ENCODE measurements at regions not wholly inside any gene's neighbourhood (a gene's known extent, or its start where the extent isn't known, plus 50 kb on each side); places are given as distances from the start of the nearest gene placed in this dataset.
"Not testable (repeated sequence)": the region's sequence is repeated elsewhere in the genome, so short reads cannot be mapped to it uniquely, and the experiment has no call there.

DNA sequence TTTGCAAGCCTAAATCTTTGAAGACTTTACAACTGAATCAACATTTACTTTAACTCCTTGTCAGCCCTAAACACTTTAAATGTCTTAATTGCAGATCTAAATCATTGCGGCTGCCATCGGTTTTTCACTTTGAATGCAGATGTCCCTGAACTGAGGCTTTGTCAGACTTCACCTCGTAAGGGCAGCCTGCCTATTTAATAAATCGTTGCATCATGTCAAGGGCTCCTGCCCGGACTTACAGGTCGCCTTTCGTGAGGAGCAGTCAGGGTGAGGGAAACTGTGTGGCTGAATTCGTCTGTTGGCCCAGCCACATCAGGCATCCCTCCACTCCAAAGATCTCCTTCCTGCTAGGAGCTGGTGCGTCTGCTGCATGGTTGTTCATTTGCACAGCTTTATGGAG, 368.2 kb upstream of the NPVF start:
- no peak for DNase-seq (ENCODE audit: low spot score)

DNA sequence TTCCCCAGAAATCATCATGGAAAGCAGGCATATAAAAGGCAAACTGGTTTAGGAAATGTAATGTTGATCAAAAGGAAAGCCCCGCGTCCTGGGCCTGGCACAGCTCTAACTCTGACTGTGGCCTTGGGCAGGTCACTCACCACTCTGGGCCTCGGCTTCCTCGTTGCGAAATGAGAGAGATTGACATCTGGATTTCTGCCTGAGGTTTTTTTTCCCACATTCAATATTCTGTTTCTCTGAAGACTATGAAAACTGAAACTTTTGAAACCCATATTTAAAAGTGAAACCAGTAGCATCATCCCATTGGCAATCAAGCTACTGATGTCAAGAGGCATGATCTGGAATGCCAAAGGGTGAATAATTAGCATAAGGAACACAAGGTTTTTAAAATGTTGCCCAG, 369.7 kb upstream of the NPVF start:
- DNase-seq (ENCODE audit: low spot score) = no peak

DNA sequence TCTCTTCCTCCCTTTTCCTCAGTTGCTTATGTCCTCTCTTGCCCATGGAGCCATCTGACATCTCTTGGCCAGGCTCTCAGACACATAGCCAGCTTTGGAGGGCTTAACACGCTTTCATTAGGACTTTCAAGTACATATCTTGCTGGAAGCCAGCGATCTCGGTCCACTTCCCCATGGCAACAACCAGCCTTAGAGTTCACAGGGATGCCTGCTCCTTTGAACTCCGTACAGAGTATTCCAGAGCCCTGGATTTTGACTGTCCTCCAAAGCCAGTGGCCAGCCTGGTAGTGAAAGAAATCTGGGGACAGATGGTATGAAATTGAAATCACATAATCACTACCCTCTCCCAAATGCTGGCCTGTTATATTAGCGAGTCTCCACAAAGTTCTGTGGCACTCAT, 370.5 kb upstream of the NPVF start:
- no peak for DNase-seq (ENCODE audit: low spot score)

DNA sequence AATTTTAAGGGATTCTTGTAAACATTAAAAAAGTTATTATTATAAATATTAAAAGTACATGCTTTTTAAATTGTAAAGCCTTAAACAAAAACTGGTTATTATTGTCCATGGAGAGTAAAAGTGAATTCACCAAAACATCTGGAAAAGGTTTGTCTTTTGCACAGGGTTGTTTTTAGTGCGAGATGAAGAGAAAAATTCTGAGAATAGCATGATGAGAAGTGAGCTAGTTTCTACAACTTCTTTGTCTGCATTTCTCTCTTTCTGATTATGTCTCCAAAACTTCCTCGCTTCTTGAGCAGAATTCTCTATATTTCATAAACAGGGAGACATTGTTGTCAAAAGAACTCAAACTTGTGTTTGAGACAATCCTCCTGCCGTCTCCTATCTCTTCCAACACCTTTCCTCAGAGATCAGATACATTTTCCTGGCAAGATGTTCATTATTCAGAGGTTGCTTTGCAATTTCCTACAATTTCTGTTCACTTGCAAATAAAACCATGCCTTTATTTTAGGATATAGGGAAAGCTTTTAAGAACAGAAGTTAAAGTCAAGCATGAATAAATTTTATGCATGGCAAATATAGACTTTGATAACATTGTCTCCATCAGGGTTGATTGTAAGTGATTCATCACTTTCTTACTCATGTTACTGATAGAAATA, 372.1 kb upstream of the NPVF start:
- no peak for DNase-seq (ENCODE audit: low spot score)

DNA sequence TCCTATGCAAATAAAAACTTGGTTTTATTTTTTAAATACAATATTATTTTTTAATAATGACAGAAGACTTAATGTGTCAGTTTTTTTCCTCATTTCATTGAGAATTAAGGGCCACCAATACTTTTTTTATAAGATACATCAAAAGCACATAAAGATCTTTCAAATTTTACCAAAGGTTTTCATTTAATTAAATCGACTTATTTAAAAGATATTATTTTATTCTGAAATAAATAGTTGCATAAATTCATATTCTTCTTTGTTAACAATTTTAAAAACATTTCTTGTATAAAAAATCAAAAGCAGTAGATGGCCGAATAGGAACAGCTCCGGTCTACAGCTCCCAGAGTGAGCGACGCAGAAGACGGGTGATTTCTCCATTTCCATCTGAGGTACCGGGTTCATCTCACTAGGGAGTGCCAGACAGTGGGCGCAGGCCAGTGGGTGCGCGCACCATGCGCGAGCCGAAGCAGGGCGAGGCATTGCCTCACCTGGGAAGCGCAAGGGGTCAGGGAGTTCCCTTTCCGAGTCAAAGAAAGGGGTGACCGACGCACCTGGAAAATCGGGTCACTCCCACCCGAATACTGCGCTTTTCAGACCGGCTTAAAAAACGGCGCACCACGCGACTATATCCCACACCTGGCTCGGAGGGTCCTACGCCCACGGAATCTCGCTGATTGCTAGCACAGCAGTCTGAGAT, 374.6 kb upstream of the NPVF start:
- DNase-seq (ENCODE audit: low spot score) = not testable (repeated sequence)

DNA sequence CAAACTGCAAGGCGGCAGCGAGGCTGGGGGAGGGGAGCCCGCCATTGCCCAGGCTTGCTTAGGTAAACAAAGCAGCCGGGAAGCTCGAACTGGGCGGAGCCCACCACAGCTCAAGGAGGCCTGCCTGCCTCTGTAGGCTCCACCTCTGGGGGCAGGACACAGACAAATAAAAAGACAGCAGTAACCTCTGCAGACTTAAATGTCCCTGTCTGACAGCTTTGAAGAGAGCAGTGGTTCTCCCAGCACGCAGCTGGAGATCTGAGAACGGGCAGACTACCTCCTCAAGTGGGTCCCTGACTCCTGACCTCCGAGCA, 375.1 kb upstream of the NPVF start:
- not testable (repeated sequence) for DNase-seq (ENCODE audit: low spot score)

DNA sequence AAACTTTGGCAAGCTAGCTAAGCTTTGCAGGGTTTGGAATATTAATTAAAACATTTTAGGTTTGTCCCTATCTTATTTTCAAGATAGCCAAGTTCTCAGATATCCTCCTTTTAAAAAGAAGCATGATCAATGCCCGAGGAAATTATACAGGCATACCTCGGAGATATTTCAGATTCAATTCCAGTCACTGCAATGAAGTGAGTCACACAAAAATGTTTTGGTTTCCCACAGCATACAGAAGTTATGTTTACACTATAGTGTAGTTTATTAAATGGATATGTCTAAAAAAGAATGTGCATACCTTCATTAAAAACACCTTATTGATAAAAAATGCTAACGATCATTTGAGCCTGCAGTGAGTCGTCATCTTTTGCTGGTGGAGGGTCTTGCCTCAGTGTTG, 382.9 kb upstream of the NPVF start:
- DNase-seq (ENCODE audit: low spot score) = no peak

DNA sequence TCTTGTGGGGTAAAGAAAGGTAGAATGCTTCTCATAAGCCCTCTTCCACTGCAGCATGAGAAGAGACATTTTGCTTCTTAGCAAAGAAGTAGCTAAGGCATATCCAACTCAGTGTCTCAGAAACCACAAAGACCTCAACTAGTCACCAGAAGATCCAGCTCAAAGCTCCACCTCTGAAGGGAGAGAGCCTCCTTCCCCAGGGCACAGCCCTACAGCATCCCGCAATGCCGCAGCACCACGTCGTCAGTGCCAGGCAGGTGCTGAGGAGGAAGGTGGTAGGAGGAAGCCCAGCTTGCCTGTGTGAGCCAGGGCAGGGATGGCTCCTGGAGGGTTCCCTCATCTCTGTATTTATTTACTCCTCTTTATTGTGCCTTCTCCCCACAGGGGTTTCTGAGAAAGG, 385.6 kb upstream of the NPVF start:
- no peak for DNase-seq (ENCODE audit: low spot score)

DNA sequence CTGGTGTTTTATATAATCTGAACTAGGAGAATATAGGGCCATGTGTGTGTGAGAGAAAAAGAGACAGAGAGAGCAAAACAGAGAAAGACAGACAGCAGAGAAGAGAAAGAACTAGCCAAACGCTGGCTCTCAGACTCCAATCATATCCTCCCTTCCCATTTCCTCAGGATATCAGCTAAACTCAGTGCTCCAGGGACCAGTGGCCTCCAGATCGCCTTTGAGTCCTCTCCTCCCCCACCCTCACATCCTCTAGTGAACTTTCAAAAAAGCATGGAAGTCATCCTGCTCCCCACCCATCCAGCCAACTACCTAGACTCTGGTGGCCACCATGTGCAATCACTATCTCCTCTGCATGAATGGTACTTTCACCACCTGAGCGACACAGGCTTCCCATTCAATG, 386.1 kb upstream of the NPVF start:
- DNase-seq (ENCODE audit: low spot score) = no peak

DNA sequence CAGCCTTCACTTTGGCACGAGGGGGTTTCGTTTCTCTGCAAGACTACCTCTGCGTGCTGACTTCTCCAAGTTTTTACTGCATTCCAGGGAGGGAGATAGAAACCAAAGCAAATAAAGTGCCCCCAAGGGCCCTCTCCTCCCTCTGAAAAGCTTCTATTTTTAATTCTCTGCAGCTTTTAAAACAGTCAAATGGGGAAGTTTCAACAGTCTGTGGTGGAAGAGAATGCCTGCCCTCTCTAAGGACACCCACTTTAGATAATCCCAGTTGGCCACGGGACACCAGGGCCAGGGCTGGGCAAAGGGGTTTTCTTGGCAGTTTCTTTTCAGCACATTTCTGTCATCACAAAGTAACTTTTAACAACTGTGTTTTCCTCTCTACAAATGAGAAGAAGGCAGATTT, 386.7 kb upstream of the NPVF start:
- no peak for DNase-seq (ENCODE audit: low spot score)

DNA sequence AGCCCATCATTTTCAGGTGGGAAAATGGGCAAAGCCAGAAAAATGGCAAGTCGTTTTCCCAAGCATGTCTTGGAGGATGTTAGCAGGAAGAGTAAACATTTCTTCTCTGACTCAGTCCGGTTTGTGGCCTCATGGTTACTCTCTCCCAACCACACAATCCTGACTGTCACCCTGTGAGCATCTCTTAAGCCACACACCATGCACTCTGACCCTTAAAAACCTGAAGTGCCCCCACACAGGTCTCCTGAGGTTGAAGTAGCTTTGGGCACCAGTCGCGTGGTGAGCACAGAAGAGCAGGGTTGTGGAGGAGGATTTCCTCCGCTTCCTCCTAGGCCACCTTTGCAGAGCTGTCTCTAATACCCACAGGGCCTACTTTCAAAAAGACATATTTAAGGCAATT, 387.3 kb upstream of the NPVF start:
- DNase-seq (ENCODE audit: low spot score) = no peak

DNA sequence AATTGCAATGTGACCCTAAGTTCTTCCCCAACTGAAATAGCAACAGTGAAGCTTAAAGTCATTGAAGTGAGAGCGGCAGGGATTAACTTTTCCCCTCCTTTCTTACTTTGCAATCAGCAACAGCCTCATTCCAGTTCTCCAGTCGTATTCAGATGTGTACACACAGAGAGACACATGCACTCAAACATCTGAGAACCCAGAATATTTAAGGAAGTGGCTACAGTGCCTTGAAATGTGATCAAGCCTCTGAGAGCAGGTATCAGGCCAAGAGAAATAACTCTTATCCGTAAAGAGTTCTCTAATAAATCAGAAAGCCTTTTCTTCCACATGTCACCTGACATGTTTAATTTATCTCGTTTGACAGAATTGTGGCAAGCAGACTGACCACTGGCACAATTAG, 388.9 kb upstream of the NPVF start:
- DNase-seq (ENCODE audit: low spot score) = no peak

DNA sequence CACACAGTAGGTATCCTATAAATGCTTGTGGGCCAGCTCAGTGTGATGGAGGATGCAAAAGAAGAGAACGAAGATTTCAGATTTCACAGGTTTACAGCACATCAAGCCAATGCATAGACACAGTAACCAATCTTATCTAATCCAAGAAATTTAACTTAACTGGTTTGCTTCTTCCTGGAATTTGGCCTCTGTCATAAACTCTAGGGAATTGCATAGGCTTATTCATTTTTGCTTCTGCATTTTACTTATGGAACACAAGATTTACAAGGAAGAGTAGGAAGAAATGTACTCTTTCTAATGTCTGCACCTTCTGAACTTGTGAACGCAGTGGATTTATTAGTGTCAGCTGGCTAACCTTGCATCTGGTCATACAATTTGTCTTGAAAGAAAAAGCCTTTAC, 389.4 kb upstream of the NPVF start:
- no peak for DNase-seq (ENCODE audit: low spot score)

DNA sequence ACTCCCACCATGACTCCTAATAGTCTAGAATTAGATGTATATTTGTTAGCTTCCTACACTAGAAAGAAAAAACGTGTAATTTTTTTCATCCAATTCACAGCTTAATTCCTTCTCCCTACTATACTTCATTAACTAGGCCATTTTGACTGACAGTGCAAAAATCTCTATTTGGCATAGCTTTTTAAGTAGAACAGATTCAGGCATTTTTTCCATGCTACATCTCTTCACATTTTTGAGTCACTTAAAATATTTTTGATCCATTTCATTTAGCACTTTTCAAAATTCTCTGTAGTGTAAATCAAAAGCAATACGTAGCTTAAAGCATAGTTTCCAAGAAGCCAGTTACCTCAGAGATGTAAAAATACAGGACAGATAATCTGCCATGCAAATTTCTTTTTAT, 391.1 kb upstream of the NPVF start:
- DNase-seq (ENCODE audit: low spot score) = no peak

DNA sequence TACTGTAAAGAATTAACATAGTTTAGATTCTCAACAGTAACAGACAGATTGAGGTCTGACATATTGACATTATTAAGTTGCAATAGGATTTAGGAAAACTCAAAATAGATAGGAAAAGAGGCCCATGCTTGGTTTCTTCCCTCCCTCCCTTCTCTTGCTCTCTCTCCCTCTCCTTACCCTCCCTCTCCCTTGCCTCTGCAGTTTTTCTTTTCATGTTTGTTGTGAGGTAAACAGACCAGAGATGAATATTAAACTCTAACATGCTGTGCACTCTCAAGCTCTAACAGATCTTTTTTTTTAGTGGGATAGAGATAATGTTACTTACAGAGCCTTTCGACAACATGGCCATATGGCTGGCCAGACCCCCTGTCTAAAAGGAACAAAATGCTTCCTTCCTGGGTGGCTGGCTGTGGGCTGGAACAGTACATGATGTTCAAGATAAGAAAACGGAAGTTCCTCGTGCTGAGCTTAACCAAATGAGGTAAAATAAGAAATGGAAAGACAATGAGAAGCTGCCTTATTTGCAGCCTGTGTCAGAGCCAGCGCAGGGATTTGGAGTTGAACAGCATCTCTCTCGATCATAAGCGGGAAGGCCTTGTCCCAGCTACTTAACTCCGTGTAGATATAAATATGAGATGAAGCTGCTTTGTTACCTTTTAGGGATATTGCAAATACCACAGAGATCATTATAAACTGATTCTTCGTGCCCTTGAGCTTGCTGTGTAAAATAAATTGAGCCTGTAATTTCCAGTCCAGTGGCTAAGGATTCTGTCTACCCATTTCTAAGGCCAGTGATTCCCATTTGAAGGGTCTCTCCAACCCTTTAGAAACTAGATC, 391.9 kb upstream of the NPVF start:
- peak; percentile 24 for DNase-seq (ENCODE audit: low spot score)

DNA sequence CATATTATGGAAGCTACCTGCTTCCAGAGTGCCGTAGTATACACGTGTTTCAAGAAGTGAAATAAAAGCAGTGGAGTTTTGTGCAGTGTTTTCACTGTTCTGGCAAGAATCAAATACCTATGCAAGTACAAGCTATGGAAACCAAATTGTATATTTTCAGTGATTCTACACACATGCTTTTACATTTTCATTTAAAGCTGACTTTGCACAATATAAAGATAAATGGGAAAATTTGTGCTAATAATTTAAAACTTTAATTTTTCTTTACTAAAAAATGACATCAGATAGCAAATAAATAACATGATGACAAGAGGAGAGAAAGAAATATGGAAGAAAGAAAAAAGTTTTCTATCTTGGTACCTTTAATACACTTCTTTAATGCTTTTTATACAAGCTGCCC, 393.7 kb upstream of the NPVF start:
- DNase-seq (ENCODE audit: low spot score) = no peak

DNA sequence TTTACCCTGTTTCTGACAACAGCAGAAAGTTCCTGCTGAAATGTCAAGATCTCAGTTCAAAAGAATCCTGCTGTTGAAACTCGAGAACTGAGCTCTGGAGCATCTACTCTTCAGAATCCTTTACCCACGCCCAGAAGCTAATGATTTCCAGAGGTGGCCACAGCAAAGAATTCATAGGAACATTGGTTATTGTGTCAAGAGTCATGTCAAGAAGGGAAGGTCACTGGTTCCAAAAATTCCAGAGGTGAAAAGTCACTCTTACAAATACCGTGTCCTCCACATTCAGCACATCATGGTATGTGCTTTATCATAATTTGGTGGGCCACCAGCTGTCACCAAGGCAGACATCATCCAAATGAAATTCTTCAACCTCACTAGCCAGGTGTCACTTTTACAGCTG, 394.4 kb upstream of the NPVF start:
- DNase-seq (ENCODE audit: low spot score) = no peak

DNA sequence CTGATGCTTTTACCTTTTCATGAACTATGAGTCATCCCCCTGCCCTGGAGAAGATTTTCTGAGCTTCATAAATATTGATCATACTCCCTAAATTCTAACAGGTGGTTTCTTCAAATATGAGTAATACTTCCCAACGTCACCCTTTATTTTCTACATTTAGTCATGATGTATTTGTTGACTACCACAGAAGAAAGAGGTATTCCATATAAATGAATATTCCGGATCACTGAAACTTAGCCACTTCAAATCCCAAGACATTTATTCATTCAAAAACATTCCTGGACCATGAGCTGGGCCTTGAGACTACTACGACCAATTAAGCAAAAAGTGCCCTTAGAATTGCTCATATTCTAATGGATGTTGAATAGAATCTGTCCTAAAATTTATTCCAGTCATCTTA, 395.8 kb upstream of the NPVF start:
- DNase-seq (ENCODE audit: low spot score) = no peak

DNA sequence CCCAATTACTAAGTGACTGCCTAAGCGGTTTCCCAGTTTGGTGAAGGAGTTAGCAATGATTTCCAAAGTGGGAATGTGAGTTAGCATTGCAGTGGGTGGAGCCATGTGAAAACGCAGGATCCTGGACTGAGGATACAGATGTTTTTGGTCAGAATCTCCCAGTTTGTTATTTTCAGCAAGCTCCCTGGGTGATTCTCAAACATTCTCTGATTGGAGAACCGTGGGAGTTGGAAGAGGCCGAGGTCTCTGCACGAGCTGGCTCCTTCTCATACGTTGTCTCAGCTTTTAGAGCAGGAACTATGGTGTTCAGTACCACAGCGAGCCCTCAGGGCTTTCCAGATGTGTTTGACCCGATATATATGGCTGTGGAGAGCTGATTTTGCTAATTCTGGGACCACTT, 396.5 kb upstream of the NPVF start:
- DNase-seq (ENCODE audit: low spot score) = no peak

DNA sequence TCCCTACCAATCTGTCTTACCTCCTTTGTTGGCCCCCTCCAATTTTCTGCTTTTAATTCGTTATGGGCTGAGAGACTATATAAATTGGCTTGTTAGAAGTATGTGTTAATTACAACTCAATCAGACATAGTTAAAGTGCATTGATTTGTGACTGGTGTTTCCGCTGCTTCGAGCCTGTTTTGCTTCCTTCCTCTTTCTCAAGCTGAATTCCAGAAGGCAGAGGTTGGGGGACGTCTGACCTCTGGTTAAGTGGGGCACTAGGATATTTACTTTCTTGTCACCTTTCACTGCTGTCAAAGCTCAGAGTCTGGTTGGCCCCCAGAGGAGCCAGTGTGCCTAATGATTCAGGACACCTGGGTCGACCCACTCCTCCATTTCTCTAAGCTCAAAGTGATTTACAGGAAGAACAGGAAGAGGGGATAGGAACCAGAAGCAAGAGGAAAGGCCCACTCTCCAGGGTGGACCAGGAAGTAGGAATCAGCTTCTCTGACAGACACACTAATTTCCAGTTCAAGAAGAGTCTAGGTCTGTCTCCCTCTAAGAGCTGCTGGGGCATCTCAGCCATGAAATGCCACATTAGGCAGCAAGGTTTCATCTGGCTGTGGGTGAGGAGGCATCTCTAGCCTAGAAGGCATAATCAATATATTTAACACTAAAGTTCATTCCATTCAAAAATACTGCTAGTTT, 397.2 kb upstream of the NPVF start:
- DNase-seq (ENCODE audit: low spot score) = no peak

DNA sequence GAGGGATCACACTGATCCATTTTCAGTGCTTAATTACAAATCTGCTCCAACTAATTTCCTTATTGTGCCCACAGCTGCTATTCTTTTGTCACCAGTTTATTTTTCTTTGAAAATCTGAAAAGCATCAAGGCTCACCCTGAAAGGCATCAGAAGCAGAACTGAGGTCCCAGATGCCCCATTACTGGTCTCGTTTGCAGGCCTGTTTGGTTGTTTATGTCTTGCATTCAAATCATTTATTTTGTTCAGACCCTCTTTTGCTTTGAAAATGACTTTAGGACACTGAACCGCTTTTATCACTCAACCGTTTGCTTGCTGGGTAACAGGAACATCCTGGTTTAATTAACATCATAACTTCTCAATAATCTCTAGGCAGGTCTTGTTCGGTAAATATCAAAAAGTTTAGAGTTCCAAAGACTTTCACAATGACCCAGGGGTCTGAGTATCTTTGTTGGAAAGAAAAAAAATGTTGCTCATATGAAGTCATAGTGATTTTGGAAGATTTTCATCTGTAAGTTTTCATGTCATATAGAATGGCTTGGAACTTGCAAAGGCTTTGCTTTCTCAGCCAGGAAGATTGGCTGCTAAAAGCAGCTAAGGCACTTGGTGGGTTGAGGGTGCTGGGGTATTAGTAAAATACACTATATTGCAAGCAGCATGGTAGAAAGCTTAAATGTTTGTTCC, 398.3 kb upstream of the NPVF start:
- DNase-seq (ENCODE audit: low spot score) = no peak

DNA sequence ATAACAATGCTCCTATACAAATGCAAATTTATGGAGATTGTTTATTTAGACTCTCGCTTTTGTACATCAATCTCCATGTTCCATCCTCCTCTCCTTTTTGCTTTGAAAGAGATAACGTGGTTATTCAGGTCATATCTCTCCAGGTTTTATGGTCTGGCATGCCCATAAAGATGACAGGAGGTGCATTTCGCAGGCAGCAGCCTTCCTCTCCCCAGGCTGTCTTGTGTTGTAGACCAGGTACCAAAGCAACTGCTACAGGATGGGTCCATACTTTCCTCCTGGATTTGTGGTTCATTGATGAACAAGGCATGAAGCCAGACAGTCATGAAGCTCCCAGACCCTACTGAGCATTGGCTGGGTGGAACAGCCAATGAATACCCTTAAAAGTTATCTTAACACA, 400.2 kb upstream of the NPVF start:
- no peak for DNase-seq (ENCODE audit: low spot score)

All from CD4-positive, alpha-beta T cell treated with Interleukin-6 at 100 ng/mL for 8 hours (primary cell).